ENCODE measurements at regions not wholly inside any gene's neighbourhood (a gene's known extent, or its start where the extent isn't known, plus 50 kb on each side); places are given as distances from the start of the nearest gene placed in this dataset.
A peak's percentile ranks its signal among the peaks of the same experiment; 100 is the strongest.

- no peak overlapping the region for H3K27ac ChIP-seq
- H3K79me2 ChIP-seq (ENCODE audit: low read depth) = no peaks in the 10 kb centered on the region
- Mint-ChIP-seq H3K27me3 (ENCODE audit: insufficient read depth, low read depth) (no peaks in the 10 kb centered on the region), H3K27ac (no peak overlapping the region), H3K9me3 (no peaks in the 10 kb centered on the region), H3K4me3 (no peak overlapping the region), H3K4me1 (peaks cover 25% of the 10 kb centered on the region), H3K36me3 (no peaks in the 10 kb centered on the region)
- no peak for TF ChIP-seq EZH2 (IDR thresholded peaks at IDR 0.05)
- TF ChIP-seq, protein P1, sequence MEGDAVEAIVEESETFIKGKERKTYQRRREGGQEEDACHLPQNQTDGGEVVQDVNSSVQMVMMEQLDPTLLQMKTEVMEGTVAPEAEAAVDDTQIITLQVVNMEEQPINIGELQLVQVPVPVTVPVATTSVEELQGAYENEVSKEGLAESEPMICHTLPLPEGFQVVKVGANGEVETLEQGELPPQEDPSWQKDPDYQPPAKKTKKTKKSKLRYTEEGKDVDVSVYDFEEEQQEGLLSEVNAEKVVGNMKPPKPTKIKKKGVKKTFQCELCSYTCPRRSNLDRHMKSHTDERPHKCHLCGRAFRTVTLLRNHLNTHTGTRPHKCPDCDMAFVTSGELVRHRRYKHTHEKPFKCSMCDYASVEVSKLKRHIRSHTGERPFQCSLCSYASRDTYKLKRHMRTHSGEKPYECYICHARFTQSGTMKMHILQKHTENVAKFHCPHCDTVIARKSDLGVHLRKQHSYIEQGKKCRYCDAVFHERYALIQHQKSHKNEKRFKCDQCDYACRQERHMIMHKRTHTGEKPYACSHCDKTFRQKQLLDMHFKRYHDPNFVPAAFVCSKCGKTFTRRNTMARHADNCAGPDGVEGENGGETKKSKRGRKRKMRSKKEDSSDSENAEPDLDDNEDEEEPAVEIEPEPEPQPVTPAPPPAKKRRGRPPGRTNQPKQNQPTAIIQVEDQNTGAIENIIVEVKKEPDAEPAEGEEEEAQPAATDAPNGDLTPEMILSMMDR (IDR thresholded peaks at IDR 0.05) = no peak
- TF ChIP-seq EZH2phosphoT487 (IDR thresholded peaks at IDR 0.05) = no peak
- H4K20me1 ChIP-seq (ENCODE audit: low read depth) = no peaks in the 10 kb centered on the region
- H3K4me2 ChIP-seq = peak overlapping the region; percentile 19
- no peaks in the 10 kb centered on the region for H3K36me3 ChIP-seq
- no peak overlapping the region for H3K9ac ChIP-seq
- H3K27me3 ChIP-seq = no peaks in the 10 kb centered on the region
- no peaks in the 10 kb centered on the region for H3F3A ChIP-seq (ENCODE audit: low read depth)
- DNase-seq (ENCODE audit: low spot score) = peak; percentile 15
- peaks cover 18% of the 10 kb centered on the region for H3K4me1 ChIP-seq
- H2AFZ ChIP-seq (replicated peaks) = no peak overlapping the region
- no peaks in the 10 kb centered on the region for H3K9me3 ChIP-seq (ENCODE audit: low read depth)
- H3K4me3 ChIP-seq = no peak overlapping the region
These were observed 275.3 kb downstream of the ALDH8A1 start for GRCh38 chr6:134674562-134674961.

GRCh38 chr6:134669485-134669884 is 280.4 kb downstream of the ALDH8A1 start:
- no peaks in the 10 kb centered on the region for H3F3A ChIP-seq (ENCODE audit: low read depth)
- H3K27me3 ChIP-seq = no peaks in the 10 kb centered on the region
- Mint-ChIP-seq H3K4me3 (no peak overlapping the region), H3K4me1 (no peaks in the 10 kb centered on the region), H3K9me3 (no peaks in the 10 kb centered on the region), H3K27ac (no peak overlapping the region), H3K27me3 (ENCODE audit: insufficient read depth, low read depth) (peaks cover 4% of the 10 kb centered on the region), H3K36me3 (no peaks in the 10 kb centered on the region)
- H3K79me2 ChIP-seq (ENCODE audit: low read depth) = no peaks in the 10 kb centered on the region
- no peak for DNase-seq (ENCODE audit: low spot score)
- H3K36me3 ChIP-seq = no peaks in the 10 kb centered on the region
- H3K9ac ChIP-seq = no peak overlapping the region
- no peak overlapping the region for H3K4me2 ChIP-seq
- H3K4me3 ChIP-seq = no peak overlapping the region
- H3K9me3 ChIP-seq (ENCODE audit: low read depth) = no peaks in the 10 kb centered on the region
- TF ChIP-seq EZH2 (IDR thresholded peaks at IDR 0.05) = no peak
- TF ChIP-seq, protein P1 (IDR thresholded peaks at IDR 0.05) = no peak
- TF ChIP-seq EZH2phosphoT487 (IDR thresholded peaks at IDR 0.05) = no peak
- no peak overlapping the region for H3K27ac ChIP-seq
- no peaks in the 10 kb centered on the region for H4K20me1 ChIP-seq (ENCODE audit: low read depth)
- peaks cover 3% of the 10 kb centered on the region for H3K4me1 ChIP-seq
- H2AFZ ChIP-seq (replicated peaks) = peak overlapping the region; percentile 13

- no peak overlapping the region for H3K4me2 ChIP-seq
- H3K27ac Mint-ChIP-seq = no peak overlapping the region
These were observed 282.8 kb downstream of the ALDH8A1 start for GRCh38 chr6:134667111-134667510.

More at GRCh38 chr6:134667111-134667510, 282.8 kb downstream of the ALDH8A1 start:
- Histone ChIP-seq H3K9me3 (ENCODE audit: low read depth) (no peaks in the 10 kb centered on the region), H3K9ac (no peak overlapping the region), H4K20me1 (ENCODE audit: low read depth) (no peaks in the 10 kb centered on the region), H3F3A (ENCODE audit: low read depth) (no peaks in the 10 kb centered on the region), H3K36me3 (no peaks in the 10 kb centered on the region), H3K27ac (no peak overlapping the region), H3K4me3 (no peak overlapping the region), H3K27me3 (no peaks in the 10 kb centered on the region), H3K79me2 (ENCODE audit: low read depth) (no peaks in the 10 kb centered on the region), H2AFZ (replicated peaks) (no peak overlapping the region), H3K4me1 (no peaks in the 10 kb centered on the region)
- no peaks in the 10 kb centered on the region for H3K36me3 Mint-ChIP-seq
- peaks cover 4% of the 10 kb centered on the region for H3K27me3 Mint-ChIP-seq (ENCODE audit: insufficient read depth, low read depth)
- no peaks in the 10 kb centered on the region for H3K9me3 Mint-ChIP-seq
- TF ChIP-seq EZH2 (IDR thresholded peaks at IDR 0.05) = no peak
- TF ChIP-seq, protein P1 (IDR thresholded peaks at IDR 0.05) = no peak
- no peak for TF ChIP-seq EZH2phosphoT487 (IDR thresholded peaks at IDR 0.05)
- DNase-seq (ENCODE audit: low spot score) = no peak
- no peaks in the 10 kb centered on the region for H3K4me1 Mint-ChIP-seq
- no peak overlapping the region for H3K4me3 Mint-ChIP-seq

Data from neural progenitor cell (in vitro differentiated cells).